ENCODE measurements at regions not wholly inside any gene's neighbourhood (a gene's known extent, or its start where the extent isn't known, plus 50 kb on each side); places are given as distances from the start of the nearest gene placed in this dataset.

GRCh38 chr6:9482030-9482738 lies 932.7 kb downstream of the TFAP2A start (continued):
- TF ChIP-seq, protein P1, sequence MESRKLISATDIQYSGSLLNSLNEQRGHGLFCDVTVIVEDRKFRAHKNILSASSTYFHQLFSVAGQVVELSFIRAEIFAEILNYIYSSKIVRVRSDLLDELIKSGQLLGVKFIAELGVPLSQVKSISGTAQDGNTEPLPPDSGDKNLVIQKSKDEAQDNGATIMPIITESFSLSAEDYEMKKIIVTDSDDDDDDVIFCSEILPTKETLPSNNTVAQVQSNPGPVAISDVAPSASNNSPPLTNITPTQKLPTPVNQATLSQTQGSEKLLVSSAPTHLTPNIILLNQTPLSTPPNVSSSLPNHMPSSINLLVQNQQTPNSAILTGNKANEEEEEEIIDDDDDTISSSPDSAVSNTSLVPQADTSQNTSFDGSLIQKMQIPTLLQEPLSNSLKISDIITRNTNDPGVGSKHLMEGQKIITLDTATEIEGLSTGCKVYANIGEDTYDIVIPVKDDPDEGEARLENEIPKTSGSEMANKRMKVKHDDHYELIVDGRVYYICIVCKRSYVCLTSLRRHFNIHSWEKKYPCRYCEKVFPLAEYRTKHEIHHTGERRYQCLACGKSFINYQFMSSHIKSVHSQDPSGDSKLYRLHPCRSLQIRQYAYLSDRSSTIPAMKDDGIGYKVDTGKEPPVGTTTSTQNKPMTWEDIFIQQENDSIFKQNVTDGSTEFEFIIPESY (IDR thresholded peaks at IDR 0.05; ENCODE audit: extremely low read depth, insufficient replicate concordance, low read length), result no peak
- 0 out of 2 replicates have a peak, but pooled peaks have one; percentile 8 for TF ChIP-seq RAD21 (IDR thresholded peaks at IDR 0.05; ENCODE audit: low read depth)

DNA sequence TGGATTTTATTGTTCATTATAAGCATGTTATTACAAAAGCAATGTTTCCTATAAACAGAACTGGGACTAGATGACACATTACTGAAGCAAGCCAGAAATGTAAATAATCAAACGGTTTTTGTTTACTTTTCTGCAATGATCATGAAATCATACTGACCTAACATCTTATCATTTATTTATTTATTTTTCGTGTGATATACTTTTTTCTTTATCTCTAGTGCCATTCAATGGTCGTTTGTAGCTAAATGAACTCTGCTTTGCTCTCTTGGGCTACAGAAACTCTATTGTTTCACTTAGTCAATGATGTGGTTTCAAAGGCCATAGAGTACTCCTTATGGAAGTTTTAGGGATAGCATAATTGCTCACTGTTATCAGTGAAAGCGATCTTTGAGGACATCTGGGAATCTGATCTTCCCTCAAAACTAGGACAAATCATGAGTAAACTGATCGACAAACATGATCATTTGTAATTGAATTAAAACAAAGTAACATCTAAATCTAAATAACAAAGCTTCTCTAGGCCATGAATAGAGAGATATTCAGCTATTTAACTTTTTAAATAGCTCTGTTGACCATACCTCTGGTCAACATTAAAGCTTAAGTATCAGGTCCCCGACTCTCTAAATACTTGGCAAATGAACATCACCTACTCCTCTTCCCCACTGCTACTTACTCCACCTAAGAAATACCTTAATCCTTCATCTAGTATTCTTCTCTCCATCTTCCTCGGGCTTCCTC lies 933.4 kb downstream of the TFAP2A start:
- H4K20me1 ChIP-seq (ENCODE audit: insufficient read depth), result no peaks in the 10 kb centered on the region
- H3K4me3 ChIP-seq (replicated peaks in 1 of 2; ENCODE audit: low read depth in 1 of 2, low read length in 2 of 2), result peak overlapping the region in 1 of 2 experiments; percentile 13; a peak in 2 of 4 replicates
- no TSS peak for BruUV-seq (replicated peaks)
- H3K9me2 ChIP-seq (ENCODE audit: insufficient read depth), result no peaks in the 10 kb centered on the region; the same call in 1 of the 2 replicates
- ChIA-PET CTCF (no interaction called here), RAD21 (ENCODE audit: low non-redundant PET in 1 of 2, low total read pairs in 2 of 2, uncharacterized antibody in 2 of 2, unreplicated experiment in 2 of 2) (no interaction called here), POLR2A (no interaction called here)
- no peak overlapping the region for H3K9ac ChIP-seq (ENCODE audit: low read length)
- H3K79me2 ChIP-seq (ENCODE audit: insufficient read depth, low read length), result no peaks in the 10 kb centered on the region
- no peaks in the 10 kb centered on the region for H3K9me3 ChIP-seq (ENCODE audit: control insufficient read depth in 1 of 2, insufficient read depth in 1 of 2, low read depth in 1 of 2, low read length in 2 of 2)
- H3K4me2 ChIP-seq (ENCODE audit: low read length), result peak overlapping the region; percentile 59
- ATAC-seq, result peak; percentile 76
- H3K36me3 ChIP-seq (ENCODE audit: control insufficient read depth in 1 of 2, insufficient read depth in 2 of 2, low read length in 2 of 2), result no peaks in the 10 kb centered on the region
- H3K27ac ChIP-seq (ENCODE audit: low read depth, low read length), result peak overlapping the region; percentile 61
- peak overlapping the region; percentile 74 for H2AFZ ChIP-seq (ENCODE audit: low read depth, low read length, poor library complexity, severe bottlenecking)
- DNase-seq (ENCODE audit: low read depth, low spot score), result peak; percentile 50
- intact Hi-C loops (cut with micrococcal nuclease), result no loop called here
- H3K27me3 ChIP-seq (ENCODE audit: insufficient read depth, low read length), result no peaks in the 10 kb centered on the region
- peaks cover 23 to 25% of the 10 kb centered on the region in 2 experiments for H3K4me1 ChIP-seq (ENCODE audit: control insufficient read depth in 1 of 2, insufficient read depth in 2 of 2, low read length in 2 of 2)
- no peak for TF ChIP-seq ELF1 (IDR thresholded peaks at IDR 0.05; ENCODE audit: borderline replicate concordance, low read depth)
- TF ChIP-seq EZH2phosphoT487 (IDR thresholded peaks at IDR 0.05; ENCODE audit: borderline replicate concordance), result no peak
- TF ChIP-seq POLR2AphosphoS5 (IDR thresholded peaks at IDR 0.05; ENCODE audit: low read depth, low read length), result no peak
- TF ChIP-seq SP1 (IDR thresholded peaks at IDR 0.05; ENCODE audit: low read depth), result no peak
- 0 out of 2 replicates have a peak, but pooled peaks have one; percentile 2 for TF ChIP-seq RAD21 (IDR thresholded peaks at IDR 0.05; ENCODE audit: low read depth)
- TF ChIP-seq, protein P2, sequence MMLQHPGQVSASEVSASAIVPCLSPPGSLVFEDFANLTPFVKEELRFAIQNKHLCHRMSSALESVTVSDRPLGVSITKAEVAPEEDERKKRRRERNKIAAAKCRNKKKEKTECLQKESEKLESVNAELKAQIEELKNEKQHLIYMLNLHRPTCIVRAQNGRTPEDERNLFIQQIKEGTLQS (IDR thresholded peaks at IDR 0.05), result no peak
- no peak for TF ChIP-seq POLR2A (IDR thresholded peaks at IDR 0.05; ENCODE audit: borderline replicate concordance, extremely low read depth, insufficient read depth, insufficient read length)
- no peak for TF ChIP-seq EGR1 (IDR thresholded peaks at IDR 0.05; ENCODE audit: low read depth)
- peak; percentile 2; the same call in 1 of the 2 replicates for TF ChIP-seq MAX (IDR thresholded peaks at IDR 0.05)
- TF ChIP-seq SIN3A (IDR thresholded peaks at IDR 0.05; ENCODE audit: low read depth), result 0 out of 2 replicates have a peak, but pooled peaks have one; percentile 14
- TF ChIP-seq EZH2 (IDR thresholded peaks at IDR 0.05), result no peak
- TF ChIP-seq CEBPB (IDR thresholded peaks at IDR 0.05; ENCODE audit: low read depth), result no peak
- no peak for TF ChIP-seq JUND (IDR thresholded peaks at IDR 0.05)
- no peak for TF ChIP-seq CBX3 (IDR thresholded peaks at IDR 0.05; ENCODE audit: low read depth)
- TF ChIP-seq, protein P3, sequence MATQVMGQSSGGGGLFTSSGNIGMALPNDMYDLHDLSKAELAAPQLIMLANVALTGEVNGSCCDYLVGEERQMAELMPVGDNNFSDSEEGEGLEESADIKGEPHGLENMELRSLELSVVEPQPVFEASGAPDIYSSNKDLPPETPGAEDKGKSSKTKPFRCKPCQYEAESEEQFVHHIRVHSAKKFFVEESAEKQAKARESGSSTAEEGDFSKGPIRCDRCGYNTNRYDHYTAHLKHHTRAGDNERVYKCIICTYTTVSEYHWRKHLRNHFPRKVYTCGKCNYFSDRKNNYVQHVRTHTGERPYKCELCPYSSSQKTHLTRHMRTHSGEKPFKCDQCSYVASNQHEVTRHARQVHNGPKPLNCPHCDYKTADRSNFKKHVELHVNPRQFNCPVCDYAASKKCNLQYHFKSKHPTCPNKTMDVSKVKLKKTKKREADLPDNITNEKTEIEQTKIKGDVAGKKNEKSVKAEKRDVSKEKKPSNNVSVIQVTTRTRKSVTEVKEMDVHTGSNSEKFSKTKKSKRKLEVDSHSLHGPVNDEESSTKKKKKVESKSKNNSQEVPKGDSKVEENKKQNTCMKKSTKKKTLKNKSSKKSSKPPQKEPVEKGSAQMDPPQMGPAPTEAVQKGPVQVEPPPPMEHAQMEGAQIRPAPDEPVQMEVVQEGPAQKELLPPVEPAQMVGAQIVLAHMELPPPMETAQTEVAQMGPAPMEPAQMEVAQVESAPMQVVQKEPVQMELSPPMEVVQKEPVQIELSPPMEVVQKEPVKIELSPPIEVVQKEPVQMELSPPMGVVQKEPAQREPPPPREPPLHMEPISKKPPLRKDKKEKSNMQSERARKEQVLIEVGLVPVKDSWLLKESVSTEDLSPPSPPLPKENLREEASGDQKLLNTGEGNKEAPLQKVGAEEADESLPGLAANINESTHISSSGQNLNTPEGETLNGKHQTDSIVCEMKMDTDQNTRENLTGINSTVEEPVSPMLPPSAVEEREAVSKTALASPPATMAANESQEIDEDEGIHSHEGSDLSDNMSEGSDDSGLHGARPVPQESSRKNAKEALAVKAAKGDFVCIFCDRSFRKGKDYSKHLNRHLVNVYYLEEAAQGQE (IDR thresholded peaks at IDR 0.05; ENCODE audit: low read depth), result no peak
- TF ChIP-seq FOSL1 (IDR thresholded peaks at IDR 0.05; ENCODE audit: low read depth), result no peak
